GM21367 (cell line): ENCODE measurements at regions not wholly inside any gene's neighbourhood (a gene's known extent, or its start where the extent isn't known, plus 50 kb on each side); places are given as distances from the start of the nearest gene placed in this dataset.
"Not testable (repeated sequence)": the region's sequence is repeated elsewhere in the genome, so short reads cannot be mapped to it uniquely, and the experiment has no call there.

ENCODE experiments used
- ATAC-seq: cut with Tn5 transposase; IDR thresholded peaks from one replicate; pipeline ENCODE4 v1.9.1; 2021; ENCODE audit not compliant: unreplicated experiment

DNA sequence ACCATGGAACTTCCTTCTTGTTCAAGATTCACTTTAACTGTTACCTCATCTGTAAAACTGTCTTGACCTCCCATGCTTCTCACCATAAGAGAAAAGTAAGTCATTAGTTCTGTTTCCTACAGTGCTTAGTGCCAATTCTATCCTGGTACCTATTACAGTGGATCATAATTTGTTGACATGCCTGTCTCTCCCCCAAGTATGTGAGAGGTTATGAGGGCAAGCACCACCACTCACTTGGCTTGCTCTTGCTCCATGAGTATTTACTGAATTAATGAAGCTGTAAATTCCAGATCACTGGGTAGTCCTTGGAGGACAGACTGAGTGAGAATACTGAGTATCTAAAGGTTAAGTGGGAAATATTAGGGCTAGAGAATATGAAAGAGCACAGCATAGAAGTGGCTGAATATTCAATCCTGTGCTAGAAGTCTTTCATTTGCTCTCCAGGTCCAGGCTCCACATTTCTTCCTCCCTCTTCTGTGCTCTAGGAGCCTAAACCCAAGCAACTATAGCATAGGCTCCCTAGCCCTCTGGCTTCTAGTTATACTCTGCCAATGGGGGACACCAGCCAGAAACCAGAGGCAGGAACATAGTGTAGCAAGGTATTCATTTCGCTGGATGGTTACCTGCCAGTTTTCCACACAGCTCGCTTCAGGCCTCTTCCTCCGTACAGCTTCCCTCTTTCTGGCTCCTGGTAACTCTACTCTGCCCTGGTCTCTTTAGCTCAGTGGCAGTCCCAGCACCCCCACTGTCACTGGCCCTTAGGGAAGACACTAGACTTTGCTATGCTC, 118.2 kb upstream of the SLC5A12 start:
- no peak for ATAC-seq

GRCh38 chr11:26841818-26842473, 120.1 kb upstream of the SLC5A12 start:
- no peak for ATAC-seq

GRCh38 chr11:26842478-26843282, 120.8 kb upstream of the SLC5A12 start:
- ATAC-seq = no peak

DNA sequence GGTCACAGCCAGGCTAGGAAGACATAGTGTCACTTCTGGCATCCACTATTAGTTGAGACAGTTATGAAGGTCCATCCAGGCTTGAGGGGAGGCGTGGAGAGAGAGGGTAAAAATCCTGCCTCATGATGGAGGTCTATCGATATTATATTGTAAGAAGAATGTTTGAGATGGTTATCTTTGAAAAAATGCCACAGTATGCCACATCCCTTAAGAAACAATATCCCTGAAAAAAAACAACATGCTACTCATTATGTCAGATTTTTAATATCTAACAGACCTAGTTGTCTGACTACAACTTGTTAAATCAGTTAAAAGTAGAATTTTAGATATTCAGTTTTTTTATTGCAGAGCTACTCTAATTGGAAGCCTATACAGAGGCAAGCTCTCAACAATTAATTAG, 121.7 kb upstream of the SLC5A12 start:
- ATAC-seq = no peak

DNA sequence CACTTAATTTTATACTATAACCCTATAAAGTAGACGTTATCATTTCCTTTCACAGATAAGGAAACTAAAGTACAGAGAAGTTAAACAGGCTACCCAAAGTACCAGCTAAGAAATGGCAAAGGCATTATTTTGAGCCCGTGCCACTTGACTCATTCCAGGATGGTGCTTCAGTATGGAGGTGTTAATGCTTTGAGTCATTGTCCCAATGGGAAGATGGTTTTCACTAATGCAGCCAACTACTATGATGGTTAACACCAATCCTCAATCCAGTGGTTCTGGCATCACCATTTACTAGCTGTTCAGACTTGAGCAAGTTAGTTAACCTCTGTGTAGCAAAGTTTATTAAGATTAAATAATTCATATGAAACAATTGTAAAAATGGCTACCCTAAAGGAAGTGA, 123.1 kb upstream of the SLC5A12 start:
- no peak for ATAC-seq

DNA sequence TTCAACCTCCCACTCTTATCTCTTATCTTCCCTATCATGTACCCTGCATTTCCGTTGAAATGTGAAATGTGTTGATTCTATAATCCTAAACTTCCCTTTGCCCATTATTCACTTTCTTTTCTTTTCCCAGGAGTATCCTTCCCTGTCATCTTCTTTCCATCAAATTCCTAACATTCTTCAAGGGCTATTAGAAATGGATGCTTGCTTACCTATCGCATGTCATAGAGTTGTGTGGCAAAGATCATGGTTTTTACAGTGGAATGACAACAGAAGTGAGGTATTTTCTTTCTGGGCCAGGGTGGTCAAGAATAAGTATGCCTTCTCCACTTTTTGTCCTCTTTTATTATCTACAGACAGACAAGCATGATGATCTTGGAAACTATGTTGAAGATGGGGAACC, 124.4 kb upstream of the SLC5A12 start:
- ATAC-seq = no peak

GRCh38 chr11:26847459-26847858, 125.6 kb upstream of the SLC5A12 start:
- ATAC-seq = no peak

DNA sequence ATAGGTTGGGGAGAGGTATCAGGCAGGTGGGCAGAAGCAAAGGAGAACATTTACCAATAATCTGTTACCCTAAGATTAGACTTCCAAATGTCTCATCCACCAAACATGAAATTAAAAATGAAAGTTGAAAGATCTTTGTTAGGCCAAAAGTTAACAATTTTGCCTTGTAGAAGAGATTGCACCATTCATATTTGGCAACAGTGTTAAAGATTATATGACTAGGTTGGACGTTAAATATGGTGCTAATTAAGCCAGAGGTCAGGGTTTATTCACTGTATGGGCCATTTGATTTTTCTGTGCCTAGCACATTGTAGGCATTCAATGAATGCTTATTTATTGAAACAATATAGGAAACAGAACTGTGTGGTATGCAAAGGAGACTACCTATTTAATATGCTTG, 126.1 kb upstream of the SLC5A12 start:
- ATAC-seq = no peak

- ATAC-seq = no peak
Measured at GRCh38 chr11:26849036-26849435, 127.2 kb upstream of the SLC5A12 start.

GRCh38 chr11:26851291-26851690, 129.4 kb upstream of the SLC5A12 start:
- ATAC-seq = no peak

- ATAC-seq = no peak
Measured at GRCh38 chr11:26851696-26852095, 129.8 kb upstream of the SLC5A12 start.

DNA sequence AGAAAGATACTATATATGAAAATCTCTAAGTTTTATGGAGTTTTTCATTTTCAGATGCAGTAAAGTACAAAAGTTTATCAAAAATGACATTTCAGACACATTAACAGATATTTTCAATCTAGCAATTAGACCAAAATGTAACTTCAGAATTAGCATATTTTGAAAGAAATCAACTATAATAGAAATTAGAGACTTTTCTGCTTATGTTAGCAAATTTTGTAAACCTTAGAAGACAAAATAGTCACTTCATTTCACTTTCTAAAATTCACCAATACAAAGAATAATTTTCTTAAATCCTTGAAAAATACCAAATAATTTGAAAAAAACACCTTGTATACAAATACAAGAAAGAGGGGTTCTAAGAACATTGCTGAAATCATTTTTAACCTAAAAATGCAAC, 135.8 kb upstream of the FIBIN start:
- no peak for ATAC-seq

GRCh38 chr11:26859416-26859815, 134.5 kb upstream of the FIBIN start:
- no peak for ATAC-seq

GRCh38 chr11:26860091-26860780, 133.7 kb upstream of the FIBIN start:
- no peak for ATAC-seq

- no peak for ATAC-seq
Measured at GRCh38 chr11:26860895-26861294, 133.0 kb upstream of the FIBIN start.

GRCh38 chr11:26862801-26863200, 131.1 kb upstream of the FIBIN start:
- no peak for ATAC-seq

GRCh38 chr11:26865703-26866102, 128.2 kb upstream of the FIBIN start:
- ATAC-seq = no peak

DNA sequence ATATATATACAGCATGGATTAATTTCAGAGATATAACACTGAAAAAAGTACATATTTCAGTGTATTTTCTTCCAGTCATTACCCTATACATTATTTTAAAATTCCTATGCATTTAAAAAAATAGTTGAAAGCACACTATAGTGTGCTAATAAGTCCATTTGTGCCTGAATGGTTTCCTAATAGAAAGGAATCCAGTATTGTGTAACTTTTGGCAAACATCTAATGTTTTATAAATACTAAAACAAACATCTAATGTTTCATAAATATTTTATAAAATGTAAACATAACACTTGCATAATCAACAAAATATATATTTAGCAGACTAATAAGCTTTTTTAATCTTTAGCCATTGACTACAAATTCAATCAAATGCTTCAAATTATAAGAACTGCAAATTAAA, 126.6 kb upstream of the FIBIN start:
- ATAC-seq = no peak

DNA sequence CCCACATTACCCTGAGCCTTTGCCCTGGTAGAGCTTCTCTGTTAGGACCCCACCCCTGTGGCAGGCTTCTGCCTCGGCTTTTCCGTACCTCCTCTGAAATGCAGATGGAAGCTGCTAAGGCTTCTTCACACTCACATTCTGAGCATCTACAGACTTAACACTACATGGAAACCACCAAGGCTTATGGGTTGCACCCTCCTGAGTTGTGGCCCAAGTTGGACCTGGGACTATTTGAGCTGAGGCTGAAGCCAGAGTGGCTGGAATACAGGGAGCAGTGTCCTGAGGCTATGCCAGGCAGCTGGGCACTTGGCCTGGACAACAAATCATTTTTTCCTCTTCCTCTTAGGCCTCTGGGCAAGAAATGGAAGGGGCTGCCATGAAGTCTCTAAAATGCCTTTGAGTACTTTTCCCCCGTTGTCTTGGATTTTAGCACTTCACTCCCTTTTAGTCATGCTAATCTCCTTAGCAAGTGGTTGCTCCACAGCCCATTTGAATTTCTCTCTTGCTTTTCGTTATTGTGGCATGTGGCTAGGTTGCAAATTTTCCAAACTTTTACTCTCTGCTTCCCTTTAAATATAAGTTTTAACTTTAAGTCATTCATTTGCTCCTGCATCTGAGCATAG, 114.8 kb upstream of the FIBIN start:
- no peak for ATAC-seq

GRCh38 chr11:26882363-26882880, 111.5 kb upstream of the FIBIN start:
- not testable (repeated sequence) for ATAC-seq

GRCh38 chr11:26891501-26891900, 102.4 kb upstream of the FIBIN start:
- no peak for ATAC-seq
